ENCODE measurements at regions not wholly inside any gene's neighbourhood (a gene's known extent, or its start where the extent isn't known, plus 50 kb on each side); places are given as distances from the start of the nearest gene placed in this dataset.
"Not testable (repeated sequence)": the region's sequence is repeated elsewhere in the genome, so short reads cannot be mapped to it uniquely, and the experiment has no call there.

- no peak for DNase-seq (ENCODE audit: low read depth)
Observed at GRCh38 chr6:85015396-85015990, 251.1 kb upstream of the TBX18 start.

- no peak for DNase-seq (ENCODE audit: low read depth)
Observed at GRCh38 chr6:85010865-85011264, 246.5 kb upstream of the TBX18 start.

- peak; percentile 4 for DNase-seq (ENCODE audit: low read depth)
Observed at GRCh38 chr6:85008296-85009009, 244.1 kb upstream of the TBX18 start.

- DNase-seq (ENCODE audit: low read depth): no peak
Observed at GRCh38 chr6:85006362-85006761, 242.0 kb upstream of the TBX18 start.

- DNase-seq (ENCODE audit: low read depth): no peak
Observed at GRCh38 chr6:85005494-85005893, 241.1 kb upstream of the TBX18 start.

GRCh38 chr6:85004361-85004995 is 240.1 kb upstream of the TBX18 start:
- no peak for DNase-seq (ENCODE audit: low read depth)

- DNase-seq (ENCODE audit: low read depth): no peak
Observed at GRCh38 chr6:85002847-85003246, 238.4 kb upstream of the TBX18 start.

GRCh38 chr6:85000001-85000400 is 235.6 kb upstream of the TBX18 start:
- no peak for DNase-seq (ENCODE audit: low read depth)

GRCh38 chr6:84998223-84998622 is 233.8 kb upstream of the TBX18 start:
- DNase-seq (ENCODE audit: low read depth): no peak

- not testable (repeated sequence) for DNase-seq (ENCODE audit: low read depth)
Observed at GRCh38 chr6:84988766-84989165, 224.4 kb upstream of the TBX18 start.

GRCh38 chr6:84985490-84985889 is 221.1 kb upstream of the TBX18 start:
- not testable (repeated sequence) for DNase-seq (ENCODE audit: low read depth)

GRCh38 chr6:84979541-84979940 is 215.1 kb upstream of the TBX18 start:
- DNase-seq (ENCODE audit: low read depth): no peak

- no peak for DNase-seq (ENCODE audit: low read depth)
Observed at GRCh38 chr6:84977363-84977705, 212.9 kb upstream of the TBX18 start.

- no peak for DNase-seq (ENCODE audit: low read depth)
Observed at GRCh38 chr6:84976526-84977362, 212.3 kb upstream of the TBX18 start.

- DNase-seq (ENCODE audit: low read depth): no peak
Observed at GRCh38 chr6:84975316-84975715, 210.9 kb upstream of the TBX18 start.

GRCh38 chr6:84973606-84974005 is 209.2 kb upstream of the TBX18 start:
- no peak for DNase-seq (ENCODE audit: low read depth)

GRCh38 chr6:84967965-84968364 is 203.6 kb upstream of the TBX18 start:
- DNase-seq (ENCODE audit: low read depth): no peak

- no peak for DNase-seq (ENCODE audit: low read depth)
Observed at GRCh38 chr6:84967389-84967788, 203.0 kb upstream of the TBX18 start.

- DNase-seq (ENCODE audit: low read depth): no peak
Observed at GRCh38 chr6:84953111-84953755, 188.8 kb upstream of the TBX18 start.

- not testable (repeated sequence) for DNase-seq (ENCODE audit: low read depth)
Observed at GRCh38 chr6:84944926-84945325, 180.5 kb upstream of the TBX18 start.

- DNase-seq (ENCODE audit: low read depth): no peak
Observed at GRCh38 chr6:84943905-84944304, 179.5 kb upstream of the TBX18 start.

GRCh38 chr6:84941609-84942008 is 177.2 kb upstream of the TBX18 start:
- DNase-seq (ENCODE audit: low read depth): not testable (repeated sequence)

Measured in HS-27A (cell line).